ENCODE measurements at regions not wholly inside any gene's neighbourhood (a gene's known extent, or its start where the extent isn't known, plus 50 kb on each side); places are given as distances from the start of the nearest gene placed in this dataset.

DNA sequence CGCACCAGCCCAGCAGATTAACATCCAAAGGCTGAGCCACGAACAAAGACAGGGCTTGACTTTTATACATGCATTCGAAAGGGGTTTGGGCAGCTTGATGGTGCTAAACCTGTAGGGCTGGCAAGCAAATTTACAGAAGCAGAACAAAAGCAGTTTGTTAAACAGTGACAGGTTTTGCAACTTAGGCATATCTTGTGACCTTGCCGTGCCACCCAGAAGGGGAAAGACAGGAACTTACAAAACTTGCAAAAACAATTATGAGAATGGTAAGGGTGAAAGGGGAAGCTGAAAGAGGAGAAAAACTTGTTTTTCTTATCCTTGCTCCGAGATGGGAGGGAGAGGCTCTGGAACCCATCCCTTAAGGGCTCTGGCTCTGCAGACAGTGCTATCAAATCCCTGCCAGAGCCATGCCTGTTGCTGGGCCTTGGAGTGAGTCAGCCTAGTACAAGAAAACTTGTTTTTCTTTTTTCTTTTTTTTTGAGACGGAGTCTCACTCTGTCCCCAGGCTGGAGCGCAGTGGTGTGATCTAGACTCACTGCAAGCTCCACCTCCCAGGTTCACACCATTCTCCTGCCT is 1325.2 kb upstream of the PRR20A start:
- Histone ChIP-seq H3K4me3 (no peak overlapping the region), H3K36me3 (no peaks in the 10 kb centered on the region), H3K27me3 (no peaks in the 10 kb centered on the region), H3K4me1 (no peaks in the 10 kb centered on the region), H3K27ac (no peak overlapping the region), H3K9me3 (no peaks in the 10 kb centered on the region)
- TF ChIP-seq, protein P1, sequence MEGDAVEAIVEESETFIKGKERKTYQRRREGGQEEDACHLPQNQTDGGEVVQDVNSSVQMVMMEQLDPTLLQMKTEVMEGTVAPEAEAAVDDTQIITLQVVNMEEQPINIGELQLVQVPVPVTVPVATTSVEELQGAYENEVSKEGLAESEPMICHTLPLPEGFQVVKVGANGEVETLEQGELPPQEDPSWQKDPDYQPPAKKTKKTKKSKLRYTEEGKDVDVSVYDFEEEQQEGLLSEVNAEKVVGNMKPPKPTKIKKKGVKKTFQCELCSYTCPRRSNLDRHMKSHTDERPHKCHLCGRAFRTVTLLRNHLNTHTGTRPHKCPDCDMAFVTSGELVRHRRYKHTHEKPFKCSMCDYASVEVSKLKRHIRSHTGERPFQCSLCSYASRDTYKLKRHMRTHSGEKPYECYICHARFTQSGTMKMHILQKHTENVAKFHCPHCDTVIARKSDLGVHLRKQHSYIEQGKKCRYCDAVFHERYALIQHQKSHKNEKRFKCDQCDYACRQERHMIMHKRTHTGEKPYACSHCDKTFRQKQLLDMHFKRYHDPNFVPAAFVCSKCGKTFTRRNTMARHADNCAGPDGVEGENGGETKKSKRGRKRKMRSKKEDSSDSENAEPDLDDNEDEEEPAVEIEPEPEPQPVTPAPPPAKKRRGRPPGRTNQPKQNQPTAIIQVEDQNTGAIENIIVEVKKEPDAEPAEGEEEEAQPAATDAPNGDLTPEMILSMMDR (IDR thresholded peaks at IDR 0.05): no peak
- no peak for DNase-seq

- no peak for TF ChIP-seq POLR2A (IDR thresholded peaks at IDR 0.05)
- TF ChIP-seq, protein P1 (IDR thresholded peaks at IDR 0.05): no peak
- Histone ChIP-seq H3K27ac (no peak overlapping the region), H3K27me3 (no peaks in the 10 kb centered on the region), H3K9me3 (no peaks in the 10 kb centered on the region), H3K36me3 (no peaks in the 10 kb centered on the region), H3K4me3 (no peak overlapping the region), H3K4me1 (no peaks in the 10 kb centered on the region)
- DNase-seq: no peak
Observed at GRCh38 chr13:55816976-55817601, 1323.6 kb upstream of the PRR20A start.

DNA sequence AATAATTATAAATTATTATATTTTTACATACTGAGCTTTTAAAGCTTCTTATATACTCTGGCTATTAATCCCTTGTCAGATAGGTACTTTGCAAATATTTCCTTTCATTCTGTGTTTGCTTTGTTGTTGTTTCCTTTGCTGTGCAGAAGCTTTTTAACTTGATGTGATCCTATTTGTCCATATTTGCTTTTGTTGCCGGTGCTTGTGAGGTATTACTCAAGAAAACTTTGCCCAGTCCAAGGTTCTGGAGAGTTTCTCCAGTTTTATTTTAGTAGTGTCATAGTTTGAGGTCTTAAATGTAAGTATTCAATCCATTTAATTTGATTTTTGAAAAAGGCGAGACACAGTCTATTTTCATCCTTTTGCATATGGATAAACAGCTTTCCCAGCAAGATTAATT is 1319.9 kb upstream of the PRR20A start:
- Histone ChIP-seq H3K4me1 (no peaks in the 10 kb centered on the region), H3K4me3 (no peak overlapping the region), H3K27me3 (no peaks in the 10 kb centered on the region), H3K9me3 (no peaks in the 10 kb centered on the region), H3K27ac (no peak overlapping the region), H3K36me3 (no peaks in the 10 kb centered on the region)
- TF ChIP-seq, protein P1 (IDR thresholded peaks at IDR 0.05): no peak
- TF ChIP-seq POLR2A (IDR thresholded peaks at IDR 0.05): no peak
- no peak for DNase-seq

DNA sequence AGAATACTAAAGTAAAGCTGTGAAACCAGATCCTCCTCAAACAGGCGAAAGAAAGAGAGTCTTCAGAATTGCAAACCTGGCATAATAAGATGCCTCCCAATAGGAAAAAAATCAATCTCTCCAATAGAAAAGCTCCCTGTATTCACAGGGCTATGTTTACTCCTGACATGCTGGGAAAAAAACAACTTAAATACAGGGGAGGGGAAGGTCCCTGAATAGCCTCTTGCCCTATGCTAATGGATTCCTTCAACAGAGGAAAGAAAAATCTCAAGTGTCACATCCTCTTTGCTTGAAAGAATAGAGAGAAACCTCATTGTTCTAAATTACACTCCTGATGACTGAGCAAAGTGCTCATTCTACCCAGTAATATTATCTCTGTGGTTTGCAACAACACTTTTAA is 1271.1 kb upstream of the PRR20A start:
- Histone ChIP-seq H3K27ac (no peak overlapping the region), H3K27me3 (no peaks in the 10 kb centered on the region), H3K4me3 (no peak overlapping the region), H3K36me3 (no peaks in the 10 kb centered on the region), H3K4me1 (no peaks in the 10 kb centered on the region), H3K9me3 (no peaks in the 10 kb centered on the region)
- TF ChIP-seq, protein P1 (IDR thresholded peaks at IDR 0.05): no peak
- TF ChIP-seq POLR2A (IDR thresholded peaks at IDR 0.05): no peak
- DNase-seq: no peak

GRCh38 chr13:55887561-55887960 is 1253.2 kb upstream of the PRR20A start:
- Histone ChIP-seq H3K27me3 (no peaks in the 10 kb centered on the region), H3K4me3 (no peak overlapping the region), H3K4me1 (no peaks in the 10 kb centered on the region), H3K9me3 (peaks cover 0 to 4% (median 0%) of the 10 kb centered on the region in 4 donors), H3K27ac (no peak overlapping the region), H3K36me3 (no peaks in the 10 kb centered on the region)
- DNase-seq: no peak
- no peak for TF ChIP-seq POLR2A (IDR thresholded peaks at IDR 0.05)
- TF ChIP-seq, protein P1 (IDR thresholded peaks at IDR 0.05): no peak

All from Peyer's patch (tissue), 4 donors.